ENCODE measurements at regions not wholly inside any gene's neighbourhood (a gene's known extent, or its start where the extent isn't known, plus 50 kb on each side); places are given as distances from the start of the nearest gene placed in this dataset.

DNA sequence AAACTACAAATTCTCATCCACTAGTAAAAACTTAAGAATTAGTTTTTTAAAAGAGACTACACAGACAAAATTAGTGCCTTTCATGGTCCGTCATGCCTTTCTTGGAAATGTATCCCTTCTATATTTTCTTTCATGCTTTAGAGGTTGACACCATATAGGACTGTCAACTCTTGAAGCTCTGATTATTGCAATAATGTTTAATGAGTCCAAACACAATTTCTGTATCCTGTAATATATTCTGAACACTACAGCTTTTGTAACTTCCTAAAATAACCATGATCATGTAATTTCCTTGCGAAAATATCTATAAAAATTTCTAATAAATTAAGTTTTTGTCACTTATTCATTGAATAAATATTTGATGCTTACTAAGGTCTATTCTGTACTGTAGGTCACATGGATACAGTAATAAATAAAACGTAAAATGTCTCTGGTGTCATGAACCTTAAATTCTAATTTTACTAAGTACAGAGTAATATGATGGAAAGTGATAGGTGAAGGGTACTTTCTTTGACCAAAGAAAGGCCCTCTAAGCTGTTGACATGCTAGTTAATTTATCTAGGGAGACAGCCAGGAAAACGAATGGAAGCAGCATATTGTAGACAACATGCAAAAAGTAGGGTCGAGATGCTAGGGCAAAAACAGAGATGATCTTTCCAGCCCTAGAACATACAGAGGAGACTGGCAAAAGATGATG lies 687.3 kb upstream of the PCDH9 start:
- TF ChIP-seq, protein P1, sequence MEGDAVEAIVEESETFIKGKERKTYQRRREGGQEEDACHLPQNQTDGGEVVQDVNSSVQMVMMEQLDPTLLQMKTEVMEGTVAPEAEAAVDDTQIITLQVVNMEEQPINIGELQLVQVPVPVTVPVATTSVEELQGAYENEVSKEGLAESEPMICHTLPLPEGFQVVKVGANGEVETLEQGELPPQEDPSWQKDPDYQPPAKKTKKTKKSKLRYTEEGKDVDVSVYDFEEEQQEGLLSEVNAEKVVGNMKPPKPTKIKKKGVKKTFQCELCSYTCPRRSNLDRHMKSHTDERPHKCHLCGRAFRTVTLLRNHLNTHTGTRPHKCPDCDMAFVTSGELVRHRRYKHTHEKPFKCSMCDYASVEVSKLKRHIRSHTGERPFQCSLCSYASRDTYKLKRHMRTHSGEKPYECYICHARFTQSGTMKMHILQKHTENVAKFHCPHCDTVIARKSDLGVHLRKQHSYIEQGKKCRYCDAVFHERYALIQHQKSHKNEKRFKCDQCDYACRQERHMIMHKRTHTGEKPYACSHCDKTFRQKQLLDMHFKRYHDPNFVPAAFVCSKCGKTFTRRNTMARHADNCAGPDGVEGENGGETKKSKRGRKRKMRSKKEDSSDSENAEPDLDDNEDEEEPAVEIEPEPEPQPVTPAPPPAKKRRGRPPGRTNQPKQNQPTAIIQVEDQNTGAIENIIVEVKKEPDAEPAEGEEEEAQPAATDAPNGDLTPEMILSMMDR (IDR thresholded peaks at IDR 0.05), result no peak
- TF ChIP-seq POLR2A (IDR thresholded peaks at IDR 0.05), result no peak
- no peak for TF ChIP-seq EP300 (IDR thresholded peaks at IDR 0.05)
